IPS-18a (cell line): ENCODE measurements at regions not wholly inside any gene's neighbourhood (a gene's known extent, or its start where the extent isn't known, plus 50 kb on each side); places are given as distances from the start of the nearest gene placed in this dataset.

Experiments
- H3K27ac ChIP-seq: one replicate; pipeline ENCODE4 v1.5.1; 2013; ENCODE audit warnings: low read length
- H3K27me3 ChIP-seq: one replicate; pipeline ENCODE4 v1.6.1; 2013; ENCODE audit warnings: mild to moderate bottlenecking, low read length; ENCODE audit not compliant: control insufficient read depth, insufficient read depth
- H3K36me3 ChIP-seq: one replicate; pipeline ENCODE4 v1.6.1; 2013; ENCODE audit warnings: low read depth, low read length; ENCODE audit not compliant: control insufficient read depth
- H3K4me1 ChIP-seq: one replicate; pipeline ENCODE4 v1.6.1; 2013; ENCODE audit warnings: low read depth, low read length; ENCODE audit not compliant: control insufficient read depth
- H3K4me3 ChIP-seq: one replicate; pipeline ENCODE4 v1.5.1; 2013; ENCODE audit warnings: low read length
- H3K9ac ChIP-seq: one replicate; pipeline ENCODE4 v1.6.1; 2013; ENCODE audit warnings: mild to moderate bottlenecking, low read length, moderate library complexity
- H3K9me3 ChIP-seq: one replicate; pipeline ENCODE4 v1.6.1; 2013; ENCODE audit warnings: low read depth, low read length; ENCODE audit not compliant: control insufficient read depth

DNA sequence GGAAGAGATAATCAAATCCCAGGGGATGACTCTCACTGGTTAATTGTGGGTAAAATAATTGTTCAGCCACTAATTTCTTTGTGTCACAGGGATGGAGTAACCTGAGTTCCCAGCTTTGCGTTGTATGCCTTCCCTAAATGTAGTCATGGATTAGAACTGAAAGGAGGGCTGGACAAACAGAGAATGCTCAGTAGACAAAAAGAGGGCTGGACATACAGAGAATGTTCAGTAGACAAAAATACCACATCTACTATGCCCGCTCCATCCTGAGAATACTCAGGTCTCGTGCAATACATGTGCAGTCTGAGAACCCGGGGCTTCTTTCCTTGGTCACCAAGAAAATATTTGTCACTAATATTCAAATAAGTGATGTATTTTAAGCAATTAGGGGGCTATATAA, 497.9 kb downstream of the EPHA4 start:
- Histone ChIP-seq H3K4me3 (no peak overlapping the region), H3K36me3 (no peaks in the 10 kb centered on the region), H3K27me3 (no peaks in the 10 kb centered on the region), H3K4me1 (no peaks in the 10 kb centered on the region), H3K9me3 (peaks cover 14% of the 10 kb centered on the region), H3K9ac (no peak overlapping the region), H3K27ac (no peak overlapping the region)

DNA sequence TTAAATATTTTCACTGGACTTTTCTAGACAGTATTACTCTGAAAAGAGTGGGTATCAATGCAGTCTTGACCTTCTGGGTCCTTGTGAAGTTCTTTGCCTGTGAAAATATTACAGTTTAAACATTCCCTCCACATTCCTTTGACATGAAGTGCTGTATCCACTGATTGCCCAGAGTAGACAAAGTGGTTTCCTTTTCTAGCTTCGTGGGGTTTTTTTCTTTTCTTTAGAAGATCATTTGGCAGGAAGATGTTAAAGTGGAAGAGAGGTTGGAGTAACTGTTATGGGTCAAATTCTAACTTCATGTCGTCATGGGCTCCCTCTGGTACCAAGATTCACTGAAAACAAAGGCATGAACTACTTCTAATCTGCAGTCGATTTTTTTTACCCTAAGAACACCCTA, 496.9 kb downstream of the EPHA4 start:
- Histone ChIP-seq H3K27me3 (no peaks in the 10 kb centered on the region), H3K27ac (no peak overlapping the region), H3K4me1 (no peaks in the 10 kb centered on the region), H3K36me3 (no peaks in the 10 kb centered on the region), H3K9ac (no peak overlapping the region), H3K4me3 (no peak overlapping the region), H3K9me3 (peaks cover 14% of the 10 kb centered on the region)

DNA sequence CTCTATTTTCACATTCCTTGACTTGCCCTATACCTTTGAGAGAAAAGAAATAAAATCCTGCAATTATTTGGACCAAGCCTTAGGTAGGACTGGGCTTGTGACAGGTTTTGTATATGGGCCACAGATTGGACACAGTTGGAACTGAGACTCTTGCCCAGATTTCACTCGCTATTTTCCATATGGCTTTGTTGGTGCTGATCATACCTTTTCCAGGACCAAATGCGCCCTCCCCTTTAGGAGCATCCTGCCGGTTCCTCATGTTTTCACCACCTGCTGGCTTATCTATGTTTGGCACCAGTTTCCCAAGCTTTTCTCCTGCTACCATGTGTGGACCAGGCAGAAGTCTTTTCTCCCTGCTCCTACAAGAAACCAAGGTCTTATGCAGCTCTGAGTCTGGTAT, 494.9 kb downstream of the EPHA4 start:
- Histone ChIP-seq H3K27me3 (no peaks in the 10 kb centered on the region), H3K9me3 (no peaks in the 10 kb centered on the region), H3K4me3 (no peak overlapping the region), H3K4me1 (no peaks in the 10 kb centered on the region), H3K36me3 (no peaks in the 10 kb centered on the region), H3K9ac (no peak overlapping the region), H3K27ac (no peak overlapping the region)

DNA sequence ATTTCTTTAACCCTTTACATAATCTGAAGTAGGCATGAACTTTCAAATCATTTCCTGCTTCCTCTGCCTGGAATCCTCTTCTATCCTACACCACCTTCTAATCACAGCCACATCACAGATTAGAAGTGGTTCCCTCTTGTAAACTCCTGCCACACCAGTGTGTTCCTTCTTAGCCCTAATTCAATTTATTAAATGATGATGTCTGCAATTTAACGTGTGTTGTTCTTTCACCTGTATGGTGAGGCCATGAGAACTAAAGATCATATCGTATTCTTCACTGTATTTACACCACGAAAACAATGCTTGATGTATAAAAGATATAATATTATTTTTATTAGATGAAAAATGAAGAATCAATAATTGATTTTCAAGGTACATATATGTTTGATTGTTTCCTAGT, 494.3 kb downstream of the EPHA4 start:
- Histone ChIP-seq H3K27me3 (no peaks in the 10 kb centered on the region), H3K4me1 (no peaks in the 10 kb centered on the region)

GRCh38 chr2:221085341-221085900, 486.7 kb downstream of the EPHA4 start:
- no peaks in the 10 kb centered on the region for H3K36me3 ChIP-seq
- no peaks in the 10 kb centered on the region for H3K4me1 ChIP-seq
- no peak overlapping the region for H3K27ac ChIP-seq
- no peaks in the 10 kb centered on the region for H3K9me3 ChIP-seq
- no peak overlapping the region for H3K9ac ChIP-seq
- no peaks in the 10 kb centered on the region for H3K27me3 ChIP-seq
- no peak overlapping the region for H3K4me3 ChIP-seq

More for the DNA sequence above, 494.3 kb downstream of the EPHA4 start:
- Histone ChIP-seq H3K9ac (no peak overlapping the region), H3K36me3 (no peaks in the 10 kb centered on the region), H3K27ac (no peak overlapping the region), H3K9me3 (no peaks in the 10 kb centered on the region), H3K4me3 (no peak overlapping the region)

GRCh38 chr2:221085936-221086335, 486.2 kb downstream of the EPHA4 start:
- H3K9ac ChIP-seq, result no peak overlapping the region
- no peaks in the 10 kb centered on the region for H3K27me3 ChIP-seq
- H3K36me3 ChIP-seq, result no peaks in the 10 kb centered on the region
- no peak overlapping the region for H3K27ac ChIP-seq
- no peaks in the 10 kb centered on the region for H3K9me3 ChIP-seq
- no peaks in the 10 kb centered on the region for H3K4me1 ChIP-seq
- H3K4me3 ChIP-seq, result no peak overlapping the region

DNA sequence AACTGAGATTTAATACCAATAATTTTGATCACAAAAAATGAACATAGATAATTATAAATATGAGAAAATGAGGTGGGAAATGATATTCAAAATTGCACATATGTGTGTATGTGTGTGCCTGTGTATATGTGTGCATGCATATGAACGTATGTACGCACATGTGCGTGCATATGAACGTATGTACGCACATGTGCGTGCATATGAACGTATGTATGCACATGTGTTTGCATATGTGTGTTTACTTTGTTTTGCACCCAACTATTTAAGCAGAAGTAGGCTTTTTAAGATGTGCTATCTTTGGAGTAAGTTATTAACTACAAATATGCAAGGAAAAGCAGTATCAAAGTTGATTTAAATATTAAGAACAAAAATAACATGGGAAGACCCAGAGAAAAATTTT, 484.3 kb downstream of the EPHA4 start:
- no peaks in the 10 kb centered on the region for H3K27me3 ChIP-seq
- H3K27ac ChIP-seq, result no peak overlapping the region
- no peaks in the 10 kb centered on the region for H3K9me3 ChIP-seq
- no peak overlapping the region for H3K9ac ChIP-seq
- no peaks in the 10 kb centered on the region for H3K4me1 ChIP-seq
- H3K36me3 ChIP-seq, result no peaks in the 10 kb centered on the region
- H3K4me3 ChIP-seq, result no peak overlapping the region

GRCh38 chr2:221088506-221088905, 483.6 kb downstream of the EPHA4 start:
- Histone ChIP-seq H3K4me3 (no peak overlapping the region), H3K36me3 (no peaks in the 10 kb centered on the region), H3K9ac (no peak overlapping the region), H3K4me1 (no peaks in the 10 kb centered on the region), H3K27ac (no peak overlapping the region), H3K9me3 (no peaks in the 10 kb centered on the region), H3K27me3 (no peaks in the 10 kb centered on the region)

DNA sequence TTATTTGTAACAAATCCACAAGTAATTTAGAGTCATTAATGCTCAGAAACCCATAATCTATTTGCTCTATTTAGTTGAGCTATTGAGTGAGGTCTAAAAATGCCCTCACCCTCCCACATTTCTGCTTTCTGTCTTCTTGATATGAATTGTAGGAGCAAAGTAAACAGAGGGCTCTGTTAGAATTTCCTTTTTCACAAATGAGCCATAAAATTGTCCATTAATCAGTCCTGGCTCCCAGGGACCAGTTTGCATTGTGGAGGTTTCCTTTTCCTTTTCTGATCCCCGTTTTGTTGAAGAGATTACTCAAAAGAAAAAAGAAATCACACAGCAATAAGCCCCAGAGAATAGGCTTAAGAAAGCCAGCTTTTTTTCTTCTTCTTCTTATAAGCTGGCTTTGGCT, 476.7 kb downstream of the EPHA4 start:
- no peaks in the 10 kb centered on the region for H3K4me1 ChIP-seq
- no peaks in the 10 kb centered on the region for H3K27me3 ChIP-seq
- H3K9ac ChIP-seq, result no peak overlapping the region
- no peak overlapping the region for H3K4me3 ChIP-seq
- no peaks in the 10 kb centered on the region for H3K9me3 ChIP-seq
- no peak overlapping the region for H3K27ac ChIP-seq
- H3K36me3 ChIP-seq, result no peaks in the 10 kb centered on the region

GRCh38 chr2:221096706-221097567, 475.2 kb downstream of the EPHA4 start:
- no peak overlapping the region for H3K4me3 ChIP-seq
- H3K27ac ChIP-seq, result no peak overlapping the region

DNA sequence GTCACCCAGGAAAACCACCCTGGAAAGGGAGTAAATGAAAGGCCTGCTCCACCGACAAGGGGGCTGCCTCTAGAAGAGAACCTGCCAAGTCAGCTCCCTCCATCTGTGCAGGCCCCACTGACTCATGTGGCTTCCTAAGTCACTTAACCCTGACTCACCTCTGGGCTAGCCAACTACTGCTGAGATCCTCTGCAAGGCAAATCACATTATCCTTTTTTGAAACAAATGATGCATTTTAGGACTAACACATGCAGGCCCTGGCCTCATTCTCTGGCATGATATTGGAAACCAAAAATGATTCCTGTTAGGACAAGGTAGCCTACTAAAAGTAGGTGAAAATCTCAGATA, 474.6 kb downstream of the EPHA4 start:
- Histone ChIP-seq H3K9ac (no peak overlapping the region), H3K9me3 (no peaks in the 10 kb centered on the region), H3K4me3 (no peak overlapping the region), H3K27ac (no peak overlapping the region), H3K4me1 (no peaks in the 10 kb centered on the region), H3K27me3 (no peaks in the 10 kb centered on the region), H3K36me3 (no peaks in the 10 kb centered on the region)

More at GRCh38 chr2:221096706-221097567, 475.2 kb downstream of the EPHA4 start:
- Histone ChIP-seq H3K4me1 (no peaks in the 10 kb centered on the region), H3K27me3 (no peaks in the 10 kb centered on the region), H3K9me3 (no peaks in the 10 kb centered on the region), H3K36me3 (no peaks in the 10 kb centered on the region), H3K9ac (no peak overlapping the region)

GRCh38 chr2:221097949-221098348, 474.2 kb downstream of the EPHA4 start:
- Histone ChIP-seq H3K36me3 (no peaks in the 10 kb centered on the region), H3K9me3 (no peaks in the 10 kb centered on the region), H3K9ac (no peak overlapping the region), H3K4me1 (no peaks in the 10 kb centered on the region), H3K27me3 (no peaks in the 10 kb centered on the region), H3K27ac (no peak overlapping the region), H3K4me3 (no peak overlapping the region)
